Mesenchymal stem cell (in vitro differentiated cells and primary cell): ENCODE measurements at regions not wholly inside any gene's neighbourhood (a gene's known extent, or its start where the extent isn't known, plus 50 kb on each side); places are given as distances from the start of the nearest gene placed in this dataset.
A peak's percentile ranks its signal among the peaks of the same experiment; 100 is the strongest.

ENCODE experiments used
- DNase-seq: peaks from one replicate; pipeline ENCODE4 v3.0.0-alpha.2; 2013
- H2AFZ ChIP-seq: one replicate; pipeline ENCODE4 v1.6.1; 2013; ENCODE audit warnings: low read depth, mild to moderate bottlenecking, control low read depth, inconsistent platforms, low read length, moderate library complexity
- H2AK5ac ChIP-seq: 2 replicates; pipeline ENCODE4 v1.6.1; 2013; ENCODE audit warnings: low read length, moderate library complexity, mild to moderate bottlenecking, inconsistent platforms; ENCODE audit not compliant: severe bottlenecking
- H2BK120ac ChIP-seq: one replicate; pipeline ENCODE4 v1.6.1; 2013; ENCODE audit warnings: low read depth, mild to moderate bottlenecking, inconsistent platforms, low read length, moderate library complexity
- H2BK12ac ChIP-seq, 2 experiments: one replicate each; pipeline ENCODE4 v1.6.1; 2013; ENCODE audit warnings: inconsistent platforms in 2 of 2, low read length in 2 of 2, mild to moderate bottlenecking in 2 of 2, moderate library complexity in 2 of 2, control low read depth in 1 of 2
- H2BK15ac ChIP-seq: one replicate; pipeline ENCODE4 v1.6.1; 2013; ENCODE audit warnings: mild to moderate bottlenecking, low read depth, inconsistent platforms; ENCODE audit not compliant: poor library complexity, severe bottlenecking
- H2BK5ac ChIP-seq: 2 replicates; pipeline ENCODE4 v1.6.1; 2013; ENCODE audit warnings: low read depth, mild to moderate bottlenecking, low read length, control low read depth, inconsistent platforms; ENCODE audit not compliant: poor library complexity, severe bottlenecking
- H3K14ac ChIP-seq, 2 experiments: one replicate each; pipeline ENCODE4 v1.6.1; 2013; ENCODE audit warnings: inconsistent platforms in 2 of 2, low read length in 2 of 2, control low read depth in 1 of 2, mild to moderate bottlenecking in 1 of 2, moderate library complexity in 1 of 2
- H3K18ac ChIP-seq, 2 experiments: one replicate each; pipeline ENCODE4 v1.6.1; 2013; ENCODE audit warnings: inconsistent platforms in 2 of 2, low read length in 2 of 2, control low read depth in 1 of 2, low read depth in 1 of 2, mild to moderate bottlenecking in 1 of 2
- H3K23ac ChIP-seq, 2 experiments: one replicate each; pipeline ENCODE4 v1.6.1; 2013; ENCODE audit warnings: inconsistent platforms in 2 of 2, low read length in 2 of 2, mild to moderate bottlenecking in 2 of 2, moderate library complexity in 2 of 2, control low read depth in 1 of 2
- H3K27ac ChIP-seq: 2 replicates; pipeline ENCODE4 v1.5.1; 2013; ENCODE audit warnings: mild to moderate bottlenecking, moderate library complexity, low read length, control low read depth, inconsistent platforms; ENCODE audit not compliant: poor library complexity, severe bottlenecking
- H3K27me3 ChIP-seq, 2 experiments: 2 replicates each; pipeline versions ENCODE4 v1.6.1 to v1.7.0; 2013; ENCODE audit warnings: low read length in 2 of 2, mild to moderate bottlenecking in 2 of 2, moderate library complexity in 2 of 2, control low read depth in 1 of 2, inconsistent platforms in 1 of 2; ENCODE audit not compliant: control insufficient read depth in 1 of 2, insufficient read depth in 1 of 2
- H3K36me3 ChIP-seq, 2 experiments: 2 replicates each; pipeline versions ENCODE4 v1.6.1 to v1.7.0; 2013; ENCODE audit warnings: low read length in 2 of 2, control low read depth in 1 of 2, inconsistent platforms in 1 of 2, low read depth in 1 of 2, mild to moderate bottlenecking in 1 of 2; ENCODE audit not compliant: insufficient read depth in 2 of 2, control insufficient read depth in 1 of 2
- H3K4ac ChIP-seq, 2 experiments: one replicate each; pipeline ENCODE4 v1.6.1; 2013; ENCODE audit warnings: inconsistent platforms in 2 of 2, low read length in 2 of 2, mild to moderate bottlenecking in 2 of 2, moderate library complexity in 2 of 2, control low read depth in 1 of 2, low read depth in 1 of 2
- H3K4me1 ChIP-seq: 2 replicates; pipeline ENCODE4 v1.6.1; 2013; ENCODE audit warnings: low read depth, low read length, control low read depth; ENCODE audit not compliant: control insufficient read depth, insufficient read depth
- H3K4me2 ChIP-seq: 2 replicates; pipeline ENCODE4 v1.6.1; 2013; ENCODE audit warnings: low read length, mild to moderate bottlenecking, inconsistent platforms; ENCODE audit not compliant: poor library complexity, severe bottlenecking
- H3K4me3 ChIP-seq, 2 experiments: 2 replicates each; pipeline versions ENCODE4 v1.5.1 to v1.7.0; 2013; ENCODE audit warnings: low read length in 2 of 2, mild to moderate bottlenecking in 2 of 2, control low read depth in 1 of 2, low read depth in 1 of 2; ENCODE audit not compliant: insufficient read depth in 1 of 2
- H3K79me1 ChIP-seq: replicated peaks from 2 replicates; pipeline ENCODE4 v1.6.1; 2013; ENCODE audit warnings: mild to moderate bottlenecking, control low read depth, low read length, inconsistent platforms; ENCODE audit not compliant: poor library complexity, severe bottlenecking
- H3K9ac ChIP-seq: 2 replicates; pipeline ENCODE4 v1.7.0; 2013; ENCODE audit warnings: mild to moderate bottlenecking, low read length, moderate library complexity
- H3K9me3 ChIP-seq: 2 replicates; pipeline ENCODE4 v1.7.0; 2013; ENCODE audit warnings: mild to moderate bottlenecking, low read length; ENCODE audit not compliant: control insufficient read depth
- H4K8ac ChIP-seq: one replicate; pipeline ENCODE4 v1.6.1; 2013; ENCODE audit warnings: inconsistent platforms, mild to moderate bottlenecking, low read length, moderate library complexity
- H4K91ac ChIP-seq: one replicate; pipeline ENCODE4 v1.6.1; 2013; ENCODE audit warnings: mild to moderate bottlenecking, low read length, inconsistent platforms
- WGBS: methylation state at CpG from one replicate; pipeline ENCODE4 v1.1.7; 2013; ENCODE audit warnings: mixed read lengths; 5-methylcytosine and 5-hydroxymethylcytosine counted together

- no peak overlapping the region for H2BK15ac ChIP-seq
- H3K36me3 ChIP-seq = no peaks in the 10 kb centered on the region
- H3K79me1 ChIP-seq = no peaks in the 10 kb centered on the region
- no peak overlapping the region for H4K8ac ChIP-seq
- H2AK5ac ChIP-seq = no peak overlapping the region
- H3K23ac ChIP-seq = no peak overlapping the region
- H3K27ac ChIP-seq = no peak overlapping the region
- no peak overlapping the region for H3K4me3 ChIP-seq
- no peak overlapping the region for H2BK120ac ChIP-seq
- H2BK5ac ChIP-seq = no peak overlapping the region
- H4K91ac ChIP-seq = no peak overlapping the region
- H3K14ac ChIP-seq = no peak overlapping the region
- no peaks in the 10 kb centered on the region for H3K9me3 ChIP-seq
- WGBS = 94% methylated on average over 8 of the region's 8 CpGs
- no peak for DNase-seq
- no peak overlapping the region for H3K18ac ChIP-seq
- H2BK12ac ChIP-seq = peak overlapping the region in 1 of 2 experiments; percentile 18
- no peak overlapping the region for H3K4me2 ChIP-seq
- no peak overlapping the region for H3K9ac ChIP-seq
- no peak overlapping the region for H3K4ac ChIP-seq
- H3K4me1 ChIP-seq = peaks cover 14% of the 10 kb centered on the region
- H3K27me3 ChIP-seq = no peaks in the 10 kb centered on the region
- no peak overlapping the region for H2AFZ ChIP-seq
Observed at GRCh38 chr4:152098365-152099060, 337.7 kb upstream of the GATB start.

- no peak for DNase-seq
Observed at GRCh38 chr4:152097371-152097770, 336.6 kb upstream of the GATB start.

GRCh38 chr4:152095701-152096070 lies 334.9 kb upstream of the GATB start:
- no peak overlapping the region for H2AFZ ChIP-seq
- H2BK15ac ChIP-seq = no peak overlapping the region
- H3K9ac ChIP-seq = no peak overlapping the region
- no peak overlapping the region for H2BK120ac ChIP-seq
- no peaks in the 10 kb centered on the region for H3K27me3 ChIP-seq
- no peak overlapping the region for H2BK5ac ChIP-seq
- no peaks in the 10 kb centered on the region for H3K79me1 ChIP-seq
- no peak overlapping the region for H3K27ac ChIP-seq
- H3K4me1 ChIP-seq = peaks cover 7% of the 10 kb centered on the region
- no peak overlapping the region for H3K23ac ChIP-seq
- no peak overlapping the region for H3K4me3 ChIP-seq
- DNase-seq = peak; percentile 24
- no peak overlapping the region for H3K14ac ChIP-seq
- H3K9me3 ChIP-seq = no peaks in the 10 kb centered on the region
- no peak overlapping the region for H3K4me2 ChIP-seq
- H3K36me3 ChIP-seq = no peaks in the 10 kb centered on the region
- WGBS = 80% methylated on average over 1 of the region's 1 CpG
- no peak overlapping the region for H2AK5ac ChIP-seq
- no peak overlapping the region for H4K91ac ChIP-seq
- H3K18ac ChIP-seq = peak overlapping the region in 1 of 2 experiments; percentile 28
- no peak overlapping the region for H3K4ac ChIP-seq
- H4K8ac ChIP-seq = no peak overlapping the region
- no peak overlapping the region for H2BK12ac ChIP-seq

More at GRCh38 chr4:152097371-152097770, 336.6 kb upstream of the GATB start:
- no peak overlapping the region for H3K23ac ChIP-seq
- H3K4me2 ChIP-seq = no peak overlapping the region
- no peaks in the 10 kb centered on the region for H3K36me3 ChIP-seq
- peaks cover 9% of the 10 kb centered on the region for H3K4me1 ChIP-seq
- no peak overlapping the region for H3K4ac ChIP-seq
- no peak overlapping the region for H2BK120ac ChIP-seq
- H2AK5ac ChIP-seq = peak overlapping the region; percentile 47
- no peak overlapping the region for H2AFZ ChIP-seq
- H2BK12ac ChIP-seq = no peak overlapping the region
- no peak overlapping the region for H2BK15ac ChIP-seq
- no peaks in the 10 kb centered on the region for H3K27me3 ChIP-seq
- whole genome bisulfite sequencing = 97% methylated on average over 3 of the region's 3 CpGs
- H4K8ac ChIP-seq = no peak overlapping the region
- no peak overlapping the region for H3K18ac ChIP-seq
- no peaks in the 10 kb centered on the region for H3K9me3 ChIP-seq
- H4K91ac ChIP-seq = no peak overlapping the region
- H2BK5ac ChIP-seq = no peak overlapping the region
- H3K14ac ChIP-seq = no peak overlapping the region
- no peak overlapping the region for H3K27ac ChIP-seq
- H3K9ac ChIP-seq = no peak overlapping the region
- H3K4me3 ChIP-seq = no peak overlapping the region
- H3K79me1 ChIP-seq = no peaks in the 10 kb centered on the region

- H3K27ac ChIP-seq = no peak overlapping the region
- peak overlapping the region in 1 of 2 experiments; percentile 89 for H3K14ac ChIP-seq
- H2BK120ac ChIP-seq = no peak overlapping the region
- no peak overlapping the region for H4K8ac ChIP-seq
- peaks cover 8% of the 10 kb centered on the region for H3K4me1 ChIP-seq
- no peak overlapping the region for H2AFZ ChIP-seq
- no peak overlapping the region for H2AK5ac ChIP-seq
- H3K4me3 ChIP-seq = no peak overlapping the region
- peak overlapping the region in 1 of 2 experiments; percentile 56 for H3K18ac ChIP-seq
- no peak overlapping the region for H3K23ac ChIP-seq
- H3K9me3 ChIP-seq = no peaks in the 10 kb centered on the region
- H3K27me3 ChIP-seq = no peaks in the 10 kb centered on the region
- H4K91ac ChIP-seq = no peak overlapping the region
- no peak overlapping the region for H2BK15ac ChIP-seq
- H2BK5ac ChIP-seq = no peak overlapping the region
- no peaks in the 10 kb centered on the region for H3K36me3 ChIP-seq
- no peak overlapping the region for H3K4me2 ChIP-seq
- no peaks in the 10 kb centered on the region for H3K79me1 ChIP-seq
- peak overlapping the region in 1 of 2 experiments; percentile 32 for H3K4ac ChIP-seq
- DNase-seq = peak; percentile 60
- WGBS = 59% methylated on average over 4 of the region's 8 CpGs
- H3K9ac ChIP-seq = no peak overlapping the region
- no peak overlapping the region for H2BK12ac ChIP-seq
Observed at GRCh38 chr4:152094970-152095700, 334.3 kb upstream of the GATB start.
